ENCODE measurements at regions not wholly inside any gene's neighbourhood (a gene's known extent, or its start where the extent isn't known, plus 50 kb on each side); places are given as distances from the start of the nearest gene placed in this dataset.

GRCh38 chr16:74075393-74075792 is 221.2 kb upstream of the PSMD7 start:
- H3K27me3 ChIP-seq = no peaks in the 10 kb centered on the region
- DNase-seq (no peak), ATAC-seq (ENCODE audit: low FRiP score in 2 of 2) (no peak)
- H3K36me3 ChIP-seq = no peaks in the 10 kb centered on the region
- H3K27ac ChIP-seq = no peak overlapping the region
- no peak overlapping the region for H3K4me3 ChIP-seq
- H3K4me1 ChIP-seq = no peaks in the 10 kb centered on the region
- H3K9me3 ChIP-seq = peaks cover 0 to 11% (median 2%) of the 10 kb centered on the region in 4 donors
- TF ChIP-seq EP300 (IDR thresholded peaks at IDR 0.05) (no peak), CTCF (IDR thresholded peaks at IDR 0.05) (no peak), POLR2A (IDR thresholded peaks at IDR 0.05) (no peak), POLR2AphosphoS5 (IDR thresholded peaks at IDR 0.05) (no peak)
- 90 to 91% methylated on average over 4 of the region's 4 CpGs for WGBS, 2 donors

GRCh38 chr16:74073456-74073855 is 223.2 kb upstream of the PSMD7 start:
- H3K27me3 ChIP-seq = no peaks in the 10 kb centered on the region
- WGBS, 2 donors = 87 to 95% methylated on average over 3 of the region's 3 CpGs
- DNase-seq (no peak), ATAC-seq (ENCODE audit: low FRiP score in 2 of 2) (no peak)
- no peaks in the 10 kb centered on the region for H3K36me3 ChIP-seq
- no peak overlapping the region for H3K4me3 ChIP-seq
- H3K4me1 ChIP-seq = no peaks in the 10 kb centered on the region
- no peak overlapping the region for H3K27ac ChIP-seq
- H3K9me3 ChIP-seq = peaks cover 0 to 11% (median 2%) of the 10 kb centered on the region in 4 donors
- TF ChIP-seq POLR2A (IDR thresholded peaks at IDR 0.05) = no peak
- no peak for TF ChIP-seq POLR2AphosphoS5 (IDR thresholded peaks at IDR 0.05)
- TF ChIP-seq CTCF (IDR thresholded peaks at IDR 0.05) = no peak
- no peak for TF ChIP-seq EP300 (IDR thresholded peaks at IDR 0.05)

GRCh38 chr16:74071996-74072535 is 224.5 kb upstream of the PSMD7 start:
- no peak overlapping the region for H3K27ac ChIP-seq
- H3K9me3 ChIP-seq = peaks cover 0 to 11% (median 2%) of the 10 kb centered on the region in 4 donors
- no peaks in the 10 kb centered on the region for H3K4me1 ChIP-seq
- TF ChIP-seq POLR2AphosphoS5 (IDR thresholded peaks at IDR 0.05) (no peak), POLR2A (IDR thresholded peaks at IDR 0.05) (no peak), CTCF (IDR thresholded peaks at IDR 0.05) (no peak), EP300 (IDR thresholded peaks at IDR 0.05) (no peak)
- no peaks in the 10 kb centered on the region for H3K36me3 ChIP-seq
- no peaks in the 10 kb centered on the region for H3K27me3 ChIP-seq
- ATAC-seq (ENCODE audit: low FRiP score in 2 of 2) (no peak), DNase-seq (no peak)
- 68 to 69% methylated on average over 8 of the region's 8 CpGs for WGBS, 2 donors
- H3K4me3 ChIP-seq = no peak overlapping the region

- TF ChIP-seq CTCF (IDR thresholded peaks at IDR 0.05) (no peak), EP300 (IDR thresholded peaks at IDR 0.05) (no peak), POLR2A (IDR thresholded peaks at IDR 0.05) (no peak), POLR2AphosphoS5 (IDR thresholded peaks at IDR 0.05) (no peak)
- H3K4me1 ChIP-seq = no peaks in the 10 kb centered on the region
- peaks cover 0 to 6% (median 1%) of the 10 kb centered on the region in 4 donors for H3K9me3 ChIP-seq
- WGBS, 2 donors = 62 to 75% methylated on average over 10 of the region's 10 CpGs
- no peaks in the 10 kb centered on the region for H3K36me3 ChIP-seq
- no peak for DNase-seq
- no peak overlapping the region for H3K27ac ChIP-seq
- H3K27me3 ChIP-seq = no peaks in the 10 kb centered on the region
- ATAC-seq (ENCODE audit: low FRiP score in 2 of 2) = peak in 1 of 2 donors; percentile 16
- H3K4me3 ChIP-seq = no peak overlapping the region
Measured at GRCh38 chr16:74070237-74070636, 226.4 kb upstream of the PSMD7 start.

GRCh38 chr16:74064120-74064735 is 232.4 kb upstream of the PSMD7 start:
- Histone ChIP-seq H3K9me3 (no peaks in the 10 kb centered on the region), H3K27ac (no peak overlapping the region), H3K36me3 (no peaks in the 10 kb centered on the region), H3K27me3 (no peaks in the 10 kb centered on the region), H3K4me3 (no peak overlapping the region), H3K4me1 (no peaks in the 10 kb centered on the region)
- DNase-seq (no peak), ATAC-seq (ENCODE audit: low FRiP score in 2 of 2) (peak in 1 of 2 donors; percentile 23)
- 47 to 54% methylated on average over 5 of the region's 5 CpGs for WGBS, 2 donors
- no peak for TF ChIP-seq POLR2A (IDR thresholded peaks at IDR 0.05)
- no peak for TF ChIP-seq EP300 (IDR thresholded peaks at IDR 0.05)
- no peak for TF ChIP-seq CTCF (IDR thresholded peaks at IDR 0.05)
- no peak for TF ChIP-seq POLR2AphosphoS5 (IDR thresholded peaks at IDR 0.05)

Data from upper lobe of left lung (tissue), 6 donors.